ENCODE measurements at regions not wholly inside any gene's neighbourhood (a gene's known extent, or its start where the extent isn't known, plus 50 kb on each side); places are given as distances from the start of the nearest gene placed in this dataset.

DNA sequence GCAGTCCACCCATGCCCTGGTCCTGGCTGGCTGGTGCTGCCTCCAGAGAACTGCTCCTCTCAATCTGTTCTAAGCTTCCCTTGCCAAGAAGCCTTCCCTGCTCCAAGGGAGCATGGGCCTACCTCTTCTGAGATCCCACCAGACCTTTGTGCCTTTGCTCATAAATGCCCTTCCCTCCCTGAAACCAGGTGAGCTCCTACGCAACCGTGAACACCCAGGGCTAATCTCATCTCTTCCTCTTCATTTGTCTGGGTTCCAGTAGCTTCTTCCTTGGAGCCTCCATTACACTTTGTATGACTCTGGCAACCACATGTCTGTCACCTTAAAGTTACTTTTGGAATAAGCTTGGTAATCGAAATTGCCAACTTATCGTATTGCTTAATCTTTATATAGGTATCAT lies 270.6 kb downstream of the PBX3 start:
- TF ChIP-seq, protein P1, sequence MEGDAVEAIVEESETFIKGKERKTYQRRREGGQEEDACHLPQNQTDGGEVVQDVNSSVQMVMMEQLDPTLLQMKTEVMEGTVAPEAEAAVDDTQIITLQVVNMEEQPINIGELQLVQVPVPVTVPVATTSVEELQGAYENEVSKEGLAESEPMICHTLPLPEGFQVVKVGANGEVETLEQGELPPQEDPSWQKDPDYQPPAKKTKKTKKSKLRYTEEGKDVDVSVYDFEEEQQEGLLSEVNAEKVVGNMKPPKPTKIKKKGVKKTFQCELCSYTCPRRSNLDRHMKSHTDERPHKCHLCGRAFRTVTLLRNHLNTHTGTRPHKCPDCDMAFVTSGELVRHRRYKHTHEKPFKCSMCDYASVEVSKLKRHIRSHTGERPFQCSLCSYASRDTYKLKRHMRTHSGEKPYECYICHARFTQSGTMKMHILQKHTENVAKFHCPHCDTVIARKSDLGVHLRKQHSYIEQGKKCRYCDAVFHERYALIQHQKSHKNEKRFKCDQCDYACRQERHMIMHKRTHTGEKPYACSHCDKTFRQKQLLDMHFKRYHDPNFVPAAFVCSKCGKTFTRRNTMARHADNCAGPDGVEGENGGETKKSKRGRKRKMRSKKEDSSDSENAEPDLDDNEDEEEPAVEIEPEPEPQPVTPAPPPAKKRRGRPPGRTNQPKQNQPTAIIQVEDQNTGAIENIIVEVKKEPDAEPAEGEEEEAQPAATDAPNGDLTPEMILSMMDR (conservative IDR thresholded peaks at IDR 0.05; ENCODE audit: low read depth in 2 of 2) = no peak
- TF ChIP-seq, protein P2, sequence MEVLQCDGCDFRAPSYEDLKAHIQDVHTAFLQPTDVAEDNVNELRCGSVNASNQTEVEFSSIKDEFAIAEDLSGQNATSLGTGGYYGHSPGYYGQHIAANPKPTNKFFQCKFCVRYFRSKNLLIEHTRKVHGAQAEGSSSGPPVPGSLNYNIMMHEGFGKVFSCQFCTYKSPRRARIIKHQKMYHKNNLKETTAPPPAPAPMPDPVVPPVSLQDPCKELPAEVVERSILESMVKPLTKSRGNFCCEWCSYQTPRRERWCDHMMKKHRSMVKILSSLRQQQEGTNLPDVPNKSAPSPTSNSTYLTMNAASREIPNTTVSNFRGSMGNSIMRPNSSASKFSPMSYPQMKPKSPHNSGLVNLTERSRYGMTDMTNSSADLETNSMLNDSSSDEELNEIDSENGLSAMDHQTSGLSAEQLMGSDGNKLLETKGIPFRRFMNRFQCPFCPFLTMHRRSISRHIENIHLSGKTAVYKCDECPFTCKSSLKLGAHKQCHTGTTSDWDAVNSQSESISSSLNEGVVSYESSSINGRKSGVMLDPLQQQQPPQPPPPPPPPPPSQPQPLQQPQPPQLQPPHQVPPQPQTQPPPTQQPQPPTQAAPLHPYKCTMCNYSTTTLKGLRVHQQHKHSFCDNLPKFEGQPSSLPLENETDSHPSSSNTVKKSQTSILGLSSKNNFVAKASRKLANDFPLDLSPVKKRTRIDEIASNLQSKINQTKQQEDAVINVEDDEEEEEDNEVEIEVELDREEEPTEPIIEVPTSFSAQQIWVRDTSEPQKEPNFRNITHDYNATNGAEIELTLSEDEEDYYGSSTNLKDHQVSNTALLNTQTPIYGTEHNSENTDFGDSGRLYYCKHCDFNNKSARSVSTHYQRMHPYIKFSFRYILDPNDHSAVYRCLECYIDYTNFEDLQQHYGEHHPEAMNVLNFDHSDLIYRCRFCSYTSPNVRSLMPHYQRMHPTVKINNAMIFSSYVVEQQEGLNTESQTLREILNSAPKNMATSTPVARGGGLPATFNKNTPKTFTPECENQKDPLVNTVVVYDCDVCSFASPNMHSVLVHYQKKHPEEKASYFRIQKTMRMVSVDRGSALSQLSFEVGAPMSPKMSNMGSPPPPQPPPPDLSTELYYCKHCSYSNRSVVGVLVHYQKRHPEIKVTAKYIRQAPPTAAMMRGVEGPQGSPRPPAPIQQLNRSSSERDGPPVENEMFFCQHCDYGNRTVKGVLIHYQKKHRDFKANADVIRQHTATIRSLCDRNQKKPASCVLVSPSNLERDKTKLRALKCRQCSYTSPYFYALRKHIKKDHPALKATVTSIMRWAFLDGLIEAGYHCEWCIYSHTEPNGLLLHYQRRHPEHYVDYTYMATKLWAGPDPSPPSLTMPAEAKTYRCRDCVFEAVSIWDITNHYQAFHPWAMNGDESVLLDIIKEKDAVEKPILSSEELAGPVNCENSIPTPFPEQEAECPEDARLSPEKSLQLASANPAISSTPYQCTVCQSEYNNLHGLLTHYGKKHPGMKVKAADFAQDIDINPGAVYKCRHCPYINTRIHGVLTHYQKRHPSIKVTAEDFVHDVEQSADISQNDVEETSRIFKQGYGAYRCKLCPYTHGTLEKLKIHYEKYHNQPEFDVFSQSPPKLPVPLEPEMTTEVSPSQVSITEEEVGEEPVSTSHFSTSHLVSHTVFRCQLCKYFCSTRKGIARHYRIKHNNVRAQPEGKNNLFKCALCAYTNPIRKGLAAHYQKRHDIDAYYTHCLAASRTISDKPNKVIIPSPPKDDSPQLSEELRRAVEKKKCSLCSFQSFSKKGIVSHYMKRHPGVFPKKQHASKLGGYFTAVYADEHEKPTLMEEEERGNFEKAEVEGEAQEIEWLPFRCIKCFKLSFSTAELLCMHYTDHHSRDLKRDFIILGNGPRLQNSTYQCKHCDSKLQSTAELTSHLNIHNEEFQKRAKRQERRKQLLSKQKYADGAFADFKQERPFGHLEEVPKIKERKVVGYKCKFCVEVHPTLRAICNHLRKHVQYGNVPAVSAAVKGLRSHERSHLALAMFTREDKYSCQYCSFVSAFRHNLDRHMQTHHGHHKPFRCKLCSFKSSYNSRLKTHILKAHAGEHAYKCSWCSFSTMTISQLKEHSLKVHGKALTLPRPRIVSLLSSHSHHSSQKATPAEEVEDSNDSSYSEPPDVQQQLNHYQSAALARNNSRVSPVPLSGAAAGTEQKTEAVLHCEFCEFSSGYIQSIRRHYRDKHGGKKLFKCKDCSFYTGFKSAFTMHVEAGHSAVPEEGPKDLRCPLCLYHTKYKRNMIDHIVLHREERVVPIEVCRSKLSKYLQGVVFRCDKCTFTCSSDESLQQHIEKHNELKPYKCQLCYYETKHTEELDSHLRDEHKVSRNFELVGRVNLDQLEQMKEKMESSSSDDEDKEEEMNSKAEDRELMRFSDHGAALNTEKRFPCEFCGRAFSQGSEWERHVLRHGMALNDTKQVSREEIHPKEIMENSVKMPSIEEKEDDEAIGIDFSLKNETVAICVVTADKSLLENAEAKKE (CRISPR knock-in tag; IDR thresholded peaks at IDR 0.05) = no peak
- TF ChIP-seq POLR2AphosphoS5 (IDR thresholded peaks at IDR 0.05; ENCODE audit: low read depth) (no peak), ZNF114 (CRISPR knock-in tag; IDR thresholded peaks at IDR 0.05) (no peak)

All from GM23338 (cell line).